Mesendoderm (in vitro differentiated cells): ENCODE measurements at regions not wholly inside any gene's neighbourhood (a gene's known extent, or its start where the extent isn't known, plus 50 kb on each side); places are given as distances from the start of the nearest gene placed in this dataset.

Source experiments
- DNase-seq: peaks from one replicate; pipeline ENCODE4 v3.0.0; 2013
- H2AK5ac ChIP-seq: 2 replicates; pipeline ENCODE4 v1.6.1; 2013; ENCODE audit warnings: low read length, inconsistent platforms
- H2BK120ac ChIP-seq: 2 replicates; pipeline ENCODE4 v1.6.1; 2013; ENCODE audit warnings: low read depth, mild to moderate bottlenecking, low read length, moderate library complexity, mixed read lengths
- H2BK15ac ChIP-seq: replicated peaks from 2 replicates; pipeline ENCODE4 v1.6.1; 2013; ENCODE audit warnings: low read depth, mild to moderate bottlenecking, moderate library complexity
- H2BK5ac ChIP-seq: 2 replicates; pipeline ENCODE4 v1.6.1; 2013; ENCODE audit warnings: low read length, inconsistent platforms
- H3K18ac ChIP-seq: 2 replicates; pipeline ENCODE4 v1.6.1; 2013; ENCODE audit warnings: mild to moderate bottlenecking, low read length, mixed read lengths
- H3K23ac ChIP-seq: one replicate; pipeline ENCODE4 v1.6.1; 2013; ENCODE audit warnings: low read length
- H3K27ac ChIP-seq: 2 replicates; pipeline ENCODE4 v1.5.1; 2013; ENCODE audit warnings: low read depth, mild to moderate bottlenecking, inconsistent platforms, low read length, moderate library complexity
- H3K27me3 ChIP-seq: 2 replicates; pipeline ENCODE4 v1.6.1; 2013; ENCODE audit warnings: low read length, control low read depth, mild to moderate bottlenecking, inconsistent platforms; ENCODE audit not compliant: insufficient read depth, poor library complexity
- H3K36me3 ChIP-seq: 2 replicates; pipeline ENCODE4 v1.6.1; 2013; ENCODE audit warnings: low read length, inconsistent platforms; ENCODE audit not compliant: control insufficient read depth, insufficient read depth
- H3K4ac ChIP-seq: one replicate; pipeline ENCODE4 v1.6.1; 2013; ENCODE audit warnings: low read depth, mild to moderate bottlenecking, low read length, moderate library complexity
- H3K4me1 ChIP-seq: 2 replicates; pipeline ENCODE4 v1.6.1; 2013; ENCODE audit warnings: low read depth, low read length, inconsistent platforms; ENCODE audit not compliant: control insufficient read depth
- H3K4me2 ChIP-seq: 2 replicates; pipeline ENCODE4 v1.6.1; 2013; ENCODE audit warnings: low read length
- H3K4me3 ChIP-seq: 2 replicates; pipeline ENCODE4 v1.5.1; 2013; ENCODE audit warnings: mild to moderate bottlenecking, low read length
- H3K56ac ChIP-seq: one replicate; pipeline ENCODE4 v1.6.1; 2013; ENCODE audit warnings: low read length
- H3K79me1 ChIP-seq: 2 replicates; pipeline ENCODE4 v1.6.1; 2013; ENCODE audit warnings: low read length, inconsistent platforms
- H3K79me2 ChIP-seq: 2 replicates; pipeline ENCODE4 v1.6.1; 2013; ENCODE audit warnings: mild to moderate bottlenecking, low read length; ENCODE audit not compliant: control insufficient read depth, insufficient read depth
- H3K9ac ChIP-seq: 2 replicates; pipeline ENCODE4 v1.6.1; 2013; ENCODE audit warnings: low read length, inconsistent platforms
- H4K5ac ChIP-seq: one replicate; pipeline ENCODE4 v1.6.1; 2013; ENCODE audit warnings: low read length
- H4K8ac ChIP-seq: one replicate; pipeline ENCODE4 v1.6.1; 2013; ENCODE audit warnings: low read depth, mild to moderate bottlenecking, control low read depth, low read length, moderate library complexity
- WGBS: extraction: QIAGEN DNeasy Blood & Tissue Kit; methylation state at CpG from one replicate; pipeline ENCODE4 v1.1.7; 2013; ENCODE audit warnings: low lambda C conversion rate, missing lambda C conversion rate; ENCODE audit not compliant: insufficient coverage; ENCODE audit errors: extremely low coverage; 5-methylcytosine and 5-hydroxymethylcytosine counted together

- no peak overlapping the region for H4K8ac ChIP-seq
- no peak overlapping the region for H3K4me3 ChIP-seq
- DNase-seq = no peak
- H3K23ac ChIP-seq = no peak overlapping the region
- H2BK15ac ChIP-seq = no peak overlapping the region
- no peak overlapping the region for H4K5ac ChIP-seq
- H3K56ac ChIP-seq = no peak overlapping the region
- no peak overlapping the region for H3K18ac ChIP-seq
- no peak overlapping the region for H3K4ac ChIP-seq
- whole genome bisulfite sequencing = no CpG with 5 or more reads among the region's 10 CpGs
- H3K36me3 ChIP-seq = no peaks in the 10 kb centered on the region
- no peak overlapping the region for H2BK120ac ChIP-seq
- no peaks in the 10 kb centered on the region for H3K4me1 ChIP-seq
- no peaks in the 10 kb centered on the region for H3K27me3 ChIP-seq
- H3K9ac ChIP-seq = no peak overlapping the region
- H3K27ac ChIP-seq = no peak overlapping the region
- no peaks in the 10 kb centered on the region for H3K79me2 ChIP-seq
- H2BK5ac ChIP-seq = no peak overlapping the region
- no peak overlapping the region for H3K4me2 ChIP-seq
- H2AK5ac ChIP-seq = no peak overlapping the region
- H3K79me1 ChIP-seq = no peaks in the 10 kb centered on the region
Observed at GRCh38 chr20:24124951-24125650, 136.5 kb upstream of the GGTLC1 start.

GRCh38 chr20:24124003-24124402 lies 135.4 kb upstream of the GGTLC1 start:
- no peaks in the 10 kb centered on the region for H3K79me1 ChIP-seq
- H3K4ac ChIP-seq = no peak overlapping the region
- H3K9ac ChIP-seq = no peak overlapping the region
- H3K27ac ChIP-seq = no peak overlapping the region
- no peak overlapping the region for H2BK5ac ChIP-seq
- no CpG with 5 or more reads among the region's 4 CpGs for WGBS
- H3K79me2 ChIP-seq = no peaks in the 10 kb centered on the region
- no peaks in the 10 kb centered on the region for H3K4me1 ChIP-seq
- no peak overlapping the region for H4K8ac ChIP-seq
- no peak overlapping the region for H3K18ac ChIP-seq
- no peaks in the 10 kb centered on the region for H3K36me3 ChIP-seq
- no peak overlapping the region for H3K23ac ChIP-seq
- H3K27me3 ChIP-seq = no peaks in the 10 kb centered on the region
- no peak overlapping the region for H2BK120ac ChIP-seq
- no peak for DNase-seq
- no peak overlapping the region for H4K5ac ChIP-seq
- H3K56ac ChIP-seq = no peak overlapping the region
- H2BK15ac ChIP-seq = no peak overlapping the region
- H3K4me2 ChIP-seq = no peak overlapping the region
- no peak overlapping the region for H3K4me3 ChIP-seq
- no peak overlapping the region for H2AK5ac ChIP-seq

DNA sequence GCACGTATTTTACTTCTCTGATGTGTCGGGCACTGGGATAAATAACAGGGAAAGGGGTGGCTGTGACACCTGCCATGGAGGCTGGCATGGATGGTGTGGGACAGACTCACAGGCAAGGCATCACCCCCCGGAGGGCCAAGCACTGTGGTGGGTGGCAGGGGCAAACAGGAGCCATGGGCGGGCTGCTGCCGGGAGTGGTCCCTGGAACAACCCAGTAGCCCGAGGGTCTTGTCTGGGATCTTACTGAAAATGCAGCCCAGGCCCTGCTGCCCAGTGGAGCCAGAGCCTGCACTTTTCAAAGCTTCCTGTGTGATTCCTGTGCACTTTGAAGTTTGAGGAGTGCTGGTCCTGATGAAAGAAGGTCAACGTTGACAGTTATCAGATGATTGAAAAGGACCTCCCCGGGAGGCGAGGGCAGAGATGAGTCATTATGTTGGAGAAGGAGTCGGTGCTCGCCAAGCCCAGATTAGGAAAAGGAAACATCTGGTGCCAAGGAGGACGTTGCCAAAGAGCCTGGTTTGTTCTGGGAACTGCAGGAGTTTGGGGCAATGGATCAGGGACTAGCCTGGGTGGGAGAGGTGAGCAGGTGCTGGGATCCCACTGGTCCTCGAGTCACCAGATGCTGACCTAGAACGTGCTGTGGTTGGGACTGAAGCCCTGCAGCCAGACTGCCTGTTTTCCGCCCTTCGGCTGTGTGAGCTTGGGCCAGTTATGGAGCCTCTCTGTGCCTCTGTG lies 130.0 kb upstream of the GGTLC1 start:
- Histone ChIP-seq H3K9ac (no peak overlapping the region), H2AK5ac (no peak overlapping the region), H3K4ac (no peak overlapping the region), H4K5ac (no peak overlapping the region), H3K4me1 (no peaks in the 10 kb centered on the region), H2BK5ac (no peak overlapping the region), H3K23ac (peak overlapping the region; percentile 67), H2BK120ac (no peak overlapping the region), H2BK15ac (no peak overlapping the region), H3K27me3 (no peaks in the 10 kb centered on the region), H3K4me2 (no peak overlapping the region), H3K79me1 (no peaks in the 10 kb centered on the region), H3K4me3 (no peak overlapping the region), H3K27ac (no peak overlapping the region), H3K36me3 (no peaks in the 10 kb centered on the region), H4K8ac (no peak overlapping the region), H3K79me2 (no peaks in the 10 kb centered on the region), H3K56ac (no peak overlapping the region), H3K18ac (no peak overlapping the region)
- WGBS = no CpG with 5 or more reads among the region's 16 CpGs
- no peak for DNase-seq

GRCh38 chr20:24118034-24118433 lies 129.5 kb upstream of the GGTLC1 start:
- Histone ChIP-seq H4K8ac (no peak overlapping the region), H3K4me3 (no peak overlapping the region), H3K27me3 (no peaks in the 10 kb centered on the region), H3K4me1 (no peaks in the 10 kb centered on the region), H3K9ac (no peak overlapping the region), H4K5ac (no peak overlapping the region), H3K27ac (no peak overlapping the region), H2BK15ac (no peak overlapping the region), H3K79me2 (no peaks in the 10 kb centered on the region), H2BK120ac (no peak overlapping the region), H2BK5ac (no peak overlapping the region), H2AK5ac (no peak overlapping the region), H3K18ac (no peak overlapping the region), H3K79me1 (no peaks in the 10 kb centered on the region), H3K23ac (no peak overlapping the region), H3K4me2 (no peak overlapping the region), H3K4ac (no peak overlapping the region), H3K56ac (no peak overlapping the region), H3K36me3 (no peaks in the 10 kb centered on the region)
- WGBS = no CpG with 5 or more reads among the region's 5 CpGs
- no peak for DNase-seq

DNA sequence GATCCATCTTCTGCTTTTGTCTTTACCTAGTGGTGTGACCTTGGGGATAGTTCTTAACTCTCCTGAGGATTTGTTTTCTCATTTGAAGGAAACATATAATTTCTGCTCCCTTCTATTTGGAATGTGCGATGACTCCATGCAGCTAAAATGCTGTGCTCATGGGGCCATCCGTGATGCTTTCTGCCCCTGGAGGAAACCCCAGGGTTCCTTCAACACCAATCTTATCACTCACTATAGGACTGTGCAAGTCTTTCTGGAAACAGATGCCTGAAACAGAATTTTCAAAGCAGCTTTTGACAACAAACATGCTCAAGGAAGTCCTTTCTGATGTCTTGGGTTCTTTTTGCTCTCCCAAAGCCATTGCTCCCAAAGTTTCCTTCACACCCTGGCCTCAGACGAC lies 128.8 kb upstream of the GGTLC1 start:
- Histone ChIP-seq H3K23ac (no peak overlapping the region), H2AK5ac (no peak overlapping the region), H3K4ac (no peak overlapping the region), H4K5ac (no peak overlapping the region), H3K9ac (no peak overlapping the region), H3K27ac (no peak overlapping the region), H2BK5ac (no peak overlapping the region), H3K4me2 (no peak overlapping the region), H3K79me2 (no peaks in the 10 kb centered on the region), H2BK120ac (no peak overlapping the region), H2BK15ac (no peak overlapping the region), H4K8ac (no peak overlapping the region), H3K79me1 (no peaks in the 10 kb centered on the region), H3K56ac (no peak overlapping the region), H3K4me1 (no peaks in the 10 kb centered on the region), H3K18ac (no peak overlapping the region), H3K27me3 (no peaks in the 10 kb centered on the region), H3K4me3 (no peak overlapping the region), H3K36me3 (no peaks in the 10 kb centered on the region)
- DNase-seq = no peak
- WGBS = no CpG with 5 or more reads among the region's 3 CpGs
